ENCODE measurements at regions not wholly inside any gene's neighbourhood (a gene's known extent, or its start where the extent isn't known, plus 50 kb on each side); places are given as distances from the start of the nearest gene placed in this dataset.
A peak's percentile ranks its signal among the peaks of the same experiment; 100 is the strongest.

DNA sequence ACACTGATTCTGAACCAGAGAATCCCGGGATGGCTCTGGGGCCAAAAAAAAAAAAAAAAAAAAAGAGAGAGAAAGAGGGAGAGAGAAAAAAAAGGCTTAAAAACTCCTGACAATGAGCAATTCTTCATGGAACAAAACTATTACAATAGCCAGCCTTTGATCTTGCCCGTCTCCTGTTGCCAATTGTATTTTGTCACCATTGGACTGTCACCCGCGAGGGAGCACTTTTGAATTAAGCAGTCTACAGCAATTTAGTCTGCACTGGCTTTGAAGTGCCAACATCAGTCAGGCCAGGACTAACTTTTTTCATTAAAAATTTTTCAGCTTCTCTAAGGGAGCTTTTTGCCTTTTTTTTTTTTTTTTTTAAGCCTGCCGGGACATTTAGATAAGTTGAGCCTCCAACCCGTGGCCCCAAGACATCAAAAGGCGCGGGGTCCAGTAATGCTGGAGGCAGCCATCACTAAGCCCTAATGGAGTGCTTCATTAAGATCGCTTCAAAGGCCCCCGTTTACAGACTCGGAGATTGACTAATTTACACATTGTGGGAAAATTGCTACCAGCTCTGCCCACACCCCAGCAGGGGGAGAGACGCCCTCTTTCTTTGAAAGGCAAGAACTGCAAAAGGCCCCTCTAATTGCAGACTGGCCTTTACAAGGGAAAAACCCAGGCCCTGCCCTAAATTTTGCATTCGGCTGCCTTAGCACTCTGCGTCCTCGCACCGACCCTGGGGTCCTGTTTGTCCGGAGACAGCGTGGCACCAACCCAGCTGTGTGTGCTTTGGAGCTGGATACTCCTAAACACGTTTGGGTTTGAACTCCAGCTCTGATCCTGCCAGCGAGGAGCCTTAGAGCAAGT, 98.1 kb upstream of the MSX1 start:
- H3K27ac ChIP-seq (ENCODE audit: low read depth, low read length) = peak overlapping the region; percentile 48
- H3K4me3 ChIP-seq (ENCODE audit: low read depth, low read length) = no peak overlapping the region
- no peaks in the 10 kb centered on the region for H3K9me3 ChIP-seq (ENCODE audit: control insufficient read depth, insufficient read depth, low read length)
- H3K4me1 ChIP-seq (ENCODE audit: control insufficient read depth, insufficient read depth, low read length) = peaks cover 34% of the 10 kb centered on the region
- H3K36me3 ChIP-seq (ENCODE audit: control insufficient read depth, insufficient read depth, low read length) = no peaks in the 10 kb centered on the region
- H3K27me3 ChIP-seq (ENCODE audit: control insufficient read depth, insufficient read depth, low read length) = peaks cover 18% of the 10 kb centered on the region
- no peak overlapping the region for H3K9ac ChIP-seq (ENCODE audit: low read depth, low read length)

DNA sequence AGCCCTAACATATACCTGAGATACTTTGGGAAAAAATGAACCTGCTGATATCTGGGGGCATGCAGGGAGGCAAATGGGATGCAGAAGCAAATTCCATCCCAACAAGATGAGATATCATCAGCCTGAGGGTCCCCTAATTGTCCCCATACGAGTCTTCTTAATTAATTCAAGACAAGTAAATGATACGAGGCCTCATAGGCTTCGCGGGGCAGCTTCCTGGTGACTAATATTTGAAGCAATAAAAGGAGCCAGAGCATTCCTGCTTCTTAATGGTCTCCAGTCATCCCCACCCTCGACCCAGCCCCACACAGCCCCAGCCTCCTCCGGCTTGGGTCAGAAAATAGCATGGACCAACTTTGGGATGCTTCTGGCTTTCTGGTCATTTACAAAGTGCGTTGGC, 99.6 kb upstream of the MSX1 start:
- Histone ChIP-seq H3K27ac (ENCODE audit: low read depth, low read length) (no peak overlapping the region), H3K36me3 (ENCODE audit: control insufficient read depth, insufficient read depth, low read length) (no peaks in the 10 kb centered on the region), H3K9ac (ENCODE audit: low read depth, low read length) (no peak overlapping the region)

DNA sequence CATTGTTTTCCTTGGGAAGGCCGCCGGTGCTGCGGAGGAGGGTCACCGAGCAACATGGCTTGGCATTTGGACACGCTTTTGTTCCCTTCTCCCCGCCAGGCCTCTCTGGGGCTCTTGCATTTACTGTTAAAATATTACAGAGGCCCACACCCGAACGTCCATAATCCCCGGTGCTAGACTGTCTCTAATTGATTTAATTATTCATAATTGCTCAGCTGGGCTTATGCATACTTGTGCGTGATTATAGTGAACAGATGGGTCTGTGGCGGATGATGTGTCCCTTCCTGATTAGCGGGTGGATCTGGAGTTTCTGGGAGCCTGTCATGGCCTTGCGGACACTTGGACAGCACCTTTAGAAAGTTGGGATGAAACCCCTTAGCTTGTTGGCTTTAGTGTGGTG, 100.2 kb upstream of the MSX1 start:
- H3K4me1 ChIP-seq (ENCODE audit: control insufficient read depth, insufficient read depth, low read length) = peaks cover 30% of the 10 kb centered on the region
- H3K27me3 ChIP-seq (ENCODE audit: control insufficient read depth, insufficient read depth, low read length) = peaks cover 12% of the 10 kb centered on the region
- H3K27ac ChIP-seq (ENCODE audit: low read depth, low read length) = no peak overlapping the region
- no peaks in the 10 kb centered on the region for H3K9me3 ChIP-seq (ENCODE audit: control insufficient read depth, insufficient read depth, low read length)
- no peak overlapping the region for H3K9ac ChIP-seq (ENCODE audit: low read depth, low read length)
- H3K36me3 ChIP-seq (ENCODE audit: control insufficient read depth, insufficient read depth, low read length) = no peaks in the 10 kb centered on the region
- H3K4me3 ChIP-seq (ENCODE audit: low read depth, low read length) = no peak overlapping the region

More for the DNA sequence above, 99.6 kb upstream of the MSX1 start:
- peaks cover 30% of the 10 kb centered on the region for H3K4me1 ChIP-seq (ENCODE audit: control insufficient read depth, insufficient read depth, low read length)
- H3K9me3 ChIP-seq (ENCODE audit: control insufficient read depth, insufficient read depth, low read length) = no peaks in the 10 kb centered on the region
- H3K27me3 ChIP-seq (ENCODE audit: control insufficient read depth, insufficient read depth, low read length) = peaks cover 16% of the 10 kb centered on the region
- no peak overlapping the region for H3K4me3 ChIP-seq (ENCODE audit: low read depth, low read length)

DNA sequence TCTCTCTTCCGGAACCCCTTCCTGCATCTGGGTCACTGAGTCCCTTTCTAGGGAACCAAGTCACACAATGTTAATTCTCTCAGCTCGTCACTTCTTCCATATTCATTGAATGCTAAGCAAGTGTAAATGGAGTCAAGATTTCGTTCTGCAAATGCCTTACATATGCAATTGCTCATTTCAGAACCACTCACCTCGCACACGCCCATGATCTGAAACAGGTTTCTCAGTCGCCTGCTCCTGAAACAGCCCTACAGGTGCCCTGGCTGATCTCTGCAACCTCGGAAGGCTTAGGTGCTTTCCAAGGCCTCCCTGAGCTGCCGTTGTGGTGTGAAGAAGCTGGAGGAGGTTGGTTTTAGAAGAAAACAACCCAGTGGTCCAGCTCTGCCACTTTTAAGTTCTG, 100.8 kb upstream of the MSX1 start:
- Histone ChIP-seq H3K27me3 (ENCODE audit: control insufficient read depth, insufficient read depth, low read length) (peaks cover 7% of the 10 kb centered on the region), H3K9me3 (ENCODE audit: control insufficient read depth, insufficient read depth, low read length) (no peaks in the 10 kb centered on the region), H3K36me3 (ENCODE audit: control insufficient read depth, insufficient read depth, low read length) (no peaks in the 10 kb centered on the region), H3K27ac (ENCODE audit: low read depth, low read length) (no peak overlapping the region), H3K4me1 (ENCODE audit: control insufficient read depth, insufficient read depth, low read length) (peaks cover 25% of the 10 kb centered on the region), H3K4me3 (ENCODE audit: low read depth, low read length) (no peak overlapping the region), H3K9ac (ENCODE audit: low read depth, low read length) (no peak overlapping the region)

DNA sequence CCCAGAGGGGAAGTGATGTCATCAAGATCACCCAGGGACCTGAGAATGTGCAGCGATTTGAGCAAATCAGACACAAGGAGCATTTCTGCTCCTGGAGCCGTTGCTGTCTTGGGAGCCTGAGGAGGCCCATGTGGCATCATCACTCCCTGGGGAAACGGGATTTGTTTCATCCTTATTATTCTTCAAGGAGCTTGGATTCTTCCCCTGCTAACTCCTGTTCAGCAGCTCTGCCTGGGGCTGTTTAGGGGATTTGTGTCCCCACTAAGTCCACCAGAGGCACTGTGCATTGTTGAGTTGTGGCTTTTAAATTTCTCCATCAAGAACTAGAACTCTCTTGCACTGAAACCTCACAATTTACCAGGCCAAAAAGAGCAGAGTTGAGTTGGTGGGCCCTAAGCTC, 104.2 kb upstream of the MSX1 start:
- H3K9me3 ChIP-seq (ENCODE audit: control insufficient read depth, insufficient read depth, low read length) = no peaks in the 10 kb centered on the region
- H3K4me3 ChIP-seq (ENCODE audit: low read depth, low read length) = no peak overlapping the region
- no peak overlapping the region for H3K9ac ChIP-seq (ENCODE audit: low read depth, low read length)
- peaks cover 7% of the 10 kb centered on the region; the same call in 1 of the 2 replicates for H3K27me3 ChIP-seq (ENCODE audit: control insufficient read depth, insufficient read depth, low read length)
- peaks cover 5% of the 10 kb centered on the region; the same call in 1 of the 2 replicates for H3K4me1 ChIP-seq (ENCODE audit: control insufficient read depth, insufficient read depth, low read length)
- no peaks in the 10 kb centered on the region for H3K36me3 ChIP-seq (ENCODE audit: control insufficient read depth, insufficient read depth, low read length)
- no peak overlapping the region for H3K27ac ChIP-seq (ENCODE audit: low read depth, low read length)

DNA sequence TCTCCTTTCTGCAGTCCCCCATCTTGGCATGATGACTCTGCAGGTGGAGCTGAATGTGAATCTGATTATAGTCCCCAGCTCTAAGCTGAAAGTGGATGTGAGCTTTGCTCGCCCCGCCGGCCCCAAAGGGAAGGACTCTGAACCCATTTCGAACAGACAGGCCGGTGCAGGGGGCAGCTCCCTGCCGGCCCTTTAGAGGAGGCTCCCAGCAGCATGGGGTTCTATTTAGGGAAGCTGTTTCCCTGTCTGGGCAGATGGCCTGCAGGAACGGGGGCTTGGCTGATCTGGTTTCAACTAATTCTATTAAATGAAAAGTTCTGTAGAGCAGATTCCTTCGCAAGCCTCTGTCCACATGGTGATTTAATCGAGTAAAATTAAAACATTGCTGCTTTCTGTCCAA, 104.8 kb upstream of the MSX1 start:
- Histone ChIP-seq H3K4me3 (ENCODE audit: low read depth, low read length) (no peak overlapping the region), H3K27ac (ENCODE audit: low read depth, low read length) (no peak overlapping the region), H3K27me3 (ENCODE audit: control insufficient read depth, insufficient read depth, low read length) (peaks cover under 1% of the 10 kb centered on the region; the same call in 1 of the 2 replicates), H3K36me3 (ENCODE audit: control insufficient read depth, insufficient read depth, low read length) (no peaks in the 10 kb centered on the region), H3K4me1 (ENCODE audit: control insufficient read depth, insufficient read depth, low read length) (peaks cover 5% of the 10 kb centered on the region; the same call in 1 of the 2 replicates), H3K9me3 (ENCODE audit: control insufficient read depth, insufficient read depth, low read length) (no peaks in the 10 kb centered on the region), H3K9ac (ENCODE audit: low read depth, low read length) (no peak overlapping the region)

DNA sequence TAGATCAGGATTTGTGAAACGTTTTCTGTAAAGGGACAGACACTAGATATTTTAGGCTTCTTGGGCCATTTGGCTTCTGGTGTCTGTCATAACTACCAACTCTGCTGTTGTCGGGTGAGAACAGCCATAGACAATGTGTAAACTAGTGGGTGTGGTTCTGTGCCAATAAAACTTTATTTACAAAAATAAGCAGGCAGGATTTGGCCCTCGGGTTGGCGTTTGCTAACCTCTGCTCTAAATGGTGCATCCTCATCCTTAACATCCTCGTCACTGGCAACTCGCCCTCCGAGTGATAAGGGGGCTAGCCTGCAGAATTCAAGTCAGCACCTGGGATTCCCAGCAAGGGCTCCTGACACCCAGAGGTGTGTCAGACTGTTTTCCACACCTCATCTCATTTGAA, 105.8 kb upstream of the MSX1 start:
- H3K27ac ChIP-seq (ENCODE audit: low read depth, low read length) = no peak overlapping the region
- no peak overlapping the region for H3K9ac ChIP-seq (ENCODE audit: low read depth, low read length)
- H3K4me3 ChIP-seq (ENCODE audit: low read depth, low read length) = no peak overlapping the region
- H3K36me3 ChIP-seq (ENCODE audit: control insufficient read depth, insufficient read depth, low read length) = no peaks in the 10 kb centered on the region
- H3K4me1 ChIP-seq (ENCODE audit: control insufficient read depth, insufficient read depth, low read length) = peaks cover under 1% of the 10 kb centered on the region; the same call in 1 of the 2 replicates
- no peaks in the 10 kb centered on the region for H3K27me3 ChIP-seq (ENCODE audit: control insufficient read depth, insufficient read depth, low read length)
- no peaks in the 10 kb centered on the region for H3K9me3 ChIP-seq (ENCODE audit: control insufficient read depth, insufficient read depth, low read length)

DNA sequence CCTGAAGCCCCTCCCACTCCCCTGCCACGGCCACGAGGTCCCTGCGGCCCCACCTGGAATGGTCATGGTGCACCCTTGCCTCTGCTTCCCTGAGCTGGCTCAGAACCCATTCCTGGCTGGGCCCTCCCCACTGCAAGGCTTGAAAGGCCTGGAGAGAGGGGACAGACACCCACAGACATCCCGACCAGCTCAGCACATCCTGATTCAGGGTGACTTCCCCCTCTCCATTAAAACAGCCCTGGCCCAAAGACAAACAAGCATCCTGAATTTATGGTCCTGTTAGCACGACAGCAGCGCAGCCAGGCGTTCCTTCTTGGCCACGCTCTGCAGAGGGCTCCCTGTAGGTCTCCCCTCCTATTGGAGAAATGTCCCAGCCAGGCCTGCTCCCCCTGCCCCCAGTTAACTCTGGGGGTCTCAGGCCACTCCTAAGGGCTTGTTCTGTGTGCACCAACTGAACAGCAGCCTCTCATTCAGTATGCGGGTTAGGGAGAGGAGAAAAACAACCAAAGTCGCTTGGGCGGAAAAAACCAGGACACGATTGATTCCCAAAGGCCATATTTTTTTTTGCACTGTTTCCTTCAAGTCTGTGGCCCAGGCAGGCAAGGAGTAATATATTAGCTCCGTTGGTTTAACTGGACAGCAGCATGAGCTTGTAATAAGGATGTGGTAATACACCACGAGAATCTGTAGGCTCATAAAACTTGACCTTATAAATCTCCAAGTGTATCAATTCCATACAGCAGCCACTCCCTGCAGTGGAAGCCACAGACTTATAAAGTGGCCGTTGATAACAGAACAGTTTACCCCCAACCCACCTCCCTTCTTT, 106.7 kb upstream of the MSX1 start:
- Histone ChIP-seq H3K4me1 (ENCODE audit: control insufficient read depth, insufficient read depth, low read length) (no peaks in the 10 kb centered on the region; the same call in 1 of the 2 replicates), H3K9me3 (ENCODE audit: control insufficient read depth, insufficient read depth, low read length) (no peaks in the 10 kb centered on the region), H3K27ac (ENCODE audit: low read depth, low read length) (no peak overlapping the region), H3K27me3 (ENCODE audit: control insufficient read depth, insufficient read depth, low read length) (no peaks in the 10 kb centered on the region), H3K4me3 (ENCODE audit: low read depth, low read length) (no peak overlapping the region), H3K9ac (ENCODE audit: low read depth, low read length) (no peak overlapping the region), H3K36me3 (ENCODE audit: control insufficient read depth, insufficient read depth, low read length) (no peaks in the 10 kb centered on the region)

DNA sequence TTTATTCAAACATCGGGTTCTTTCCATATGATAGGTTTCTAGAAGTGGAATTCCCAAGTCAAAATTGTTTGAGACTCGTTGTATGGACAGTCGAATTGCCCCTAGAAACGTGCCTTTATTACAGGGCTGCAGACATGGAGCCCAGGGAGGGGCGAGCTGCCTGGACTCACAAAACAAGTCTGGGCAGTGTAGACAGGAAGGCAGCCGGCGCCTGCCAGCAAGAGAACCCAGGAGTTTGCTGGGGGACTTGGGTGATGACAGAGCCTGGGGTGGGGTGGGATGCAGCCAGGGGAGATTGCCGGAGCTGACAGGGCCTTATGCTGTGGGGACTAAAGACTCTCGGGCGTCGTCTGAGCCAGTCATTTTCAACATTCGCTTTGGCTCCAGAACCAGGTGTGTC, 107.4 kb upstream of the MSX1 start:
- no peak overlapping the region for H3K4me3 ChIP-seq (ENCODE audit: low read depth, low read length)
- no peaks in the 10 kb centered on the region for H3K27me3 ChIP-seq (ENCODE audit: control insufficient read depth, insufficient read depth, low read length)
- H3K9me3 ChIP-seq (ENCODE audit: control insufficient read depth, insufficient read depth, low read length) = no peaks in the 10 kb centered on the region
- no peaks in the 10 kb centered on the region for H3K36me3 ChIP-seq (ENCODE audit: control insufficient read depth, insufficient read depth, low read length)
- H3K9ac ChIP-seq (ENCODE audit: low read depth, low read length) = no peak overlapping the region
- no peaks in the 10 kb centered on the region; the same call in 1 of the 2 replicates for H3K4me1 ChIP-seq (ENCODE audit: control insufficient read depth, insufficient read depth, low read length)
- no peak overlapping the region for H3K27ac ChIP-seq (ENCODE audit: low read depth, low read length)

DNA sequence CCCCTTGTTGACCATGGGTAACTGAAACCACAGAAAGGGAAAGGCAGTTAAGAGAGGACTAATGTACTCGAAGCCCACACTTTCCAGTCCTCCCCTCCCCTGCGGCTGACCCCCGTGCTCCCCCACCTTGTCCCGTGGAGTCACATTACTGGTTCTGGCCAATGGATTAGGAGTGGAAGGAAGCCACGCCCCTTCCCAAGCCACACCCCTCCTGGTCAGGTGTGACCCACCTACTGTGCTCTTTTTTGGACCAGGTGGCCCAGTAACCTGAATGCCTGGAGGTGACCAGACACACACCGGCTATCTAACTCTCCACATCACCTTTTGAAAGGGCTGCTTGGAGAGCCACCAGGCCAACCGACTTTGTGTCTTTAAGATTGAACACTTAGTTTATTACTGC, 109.3 kb upstream of the MSX1 start:
- H3K9me3 ChIP-seq (ENCODE audit: control insufficient read depth, insufficient read depth, low read length) = peaks cover 5% of the 10 kb centered on the region
- no peak overlapping the region for H3K4me3 ChIP-seq (ENCODE audit: low read depth, low read length)
- H3K27me3 ChIP-seq (ENCODE audit: control insufficient read depth, insufficient read depth, low read length) = no peaks in the 10 kb centered on the region
- no peak overlapping the region for H3K27ac ChIP-seq (ENCODE audit: low read depth, low read length)
- H3K4me1 ChIP-seq (ENCODE audit: control insufficient read depth, insufficient read depth, low read length) = no peaks in the 10 kb centered on the region; the same call in 1 of the 2 replicates
- no peaks in the 10 kb centered on the region for H3K36me3 ChIP-seq (ENCODE audit: control insufficient read depth, insufficient read depth, low read length)
- no peak overlapping the region for H3K9ac ChIP-seq (ENCODE audit: low read depth, low read length)

DNA sequence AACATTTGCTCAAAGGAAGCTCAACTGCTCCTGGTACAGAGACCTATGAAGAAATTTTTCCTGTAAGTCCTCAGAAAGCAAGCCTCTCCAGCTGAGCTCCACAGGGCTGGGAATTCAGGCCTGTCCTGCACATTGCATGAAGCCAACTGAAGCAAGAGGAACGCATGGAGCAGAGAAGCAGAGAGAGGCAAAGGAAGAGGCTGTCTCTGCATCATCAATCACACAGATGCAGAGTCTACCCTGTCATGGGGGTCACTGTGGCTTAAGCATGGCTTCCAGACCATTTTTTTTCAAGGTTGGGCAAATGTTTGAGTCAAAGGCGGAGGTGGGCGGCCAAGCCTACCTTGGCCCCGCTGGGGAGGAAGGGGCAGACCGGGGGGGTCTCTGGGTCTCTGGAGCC, 110.3 kb upstream of the MSX1 start:
- Histone ChIP-seq H3K9me3 (ENCODE audit: control insufficient read depth, insufficient read depth, low read length) (peaks cover 11% of the 10 kb centered on the region), H3K27me3 (ENCODE audit: control insufficient read depth, insufficient read depth, low read length) (no peaks in the 10 kb centered on the region), H3K9ac (ENCODE audit: low read depth, low read length) (no peak overlapping the region), H3K4me3 (ENCODE audit: low read depth, low read length) (no peak overlapping the region), H3K4me1 (ENCODE audit: control insufficient read depth, insufficient read depth, low read length) (no peaks in the 10 kb centered on the region), H3K36me3 (ENCODE audit: control insufficient read depth, insufficient read depth, low read length) (no peaks in the 10 kb centered on the region), H3K27ac (ENCODE audit: low read depth, low read length) (no peak overlapping the region)

Data from HUES48 (cell line).